GM21619 (cell line): ENCODE measurements at regions not wholly inside any gene's neighbourhood (a gene's known extent, or its start where the extent isn't known, plus 50 kb on each side); places are given as distances from the start of the nearest gene placed in this dataset.
"Not testable (repeated sequence)": the region's sequence is repeated elsewhere in the genome, so short reads cannot be mapped to it uniquely, and the experiment has no call there.

Source experiments
- ATAC-seq: cut with Tn5 transposase; IDR thresholded peaks from one replicate; pipeline ENCODE4 v1.9.1; 2021; ENCODE audit not compliant: unreplicated experiment

DNA sequence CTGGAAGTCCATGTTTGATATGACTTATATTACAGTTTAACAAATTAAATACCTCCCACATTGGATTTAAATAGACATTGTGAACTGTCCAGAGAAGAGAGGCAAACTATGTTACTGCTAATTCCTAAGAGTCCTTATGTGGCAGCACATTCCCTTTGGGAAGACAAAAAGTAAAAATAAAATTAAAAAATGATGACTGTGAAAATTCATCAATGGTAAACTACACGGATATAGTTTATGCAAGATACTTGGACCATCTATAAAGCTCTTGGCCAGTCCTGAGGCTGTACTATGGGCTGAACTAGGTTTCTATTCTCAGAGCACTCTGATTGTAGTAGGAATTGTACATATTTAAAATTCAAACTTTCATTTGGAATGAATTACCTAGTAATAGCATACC is 206.4 kb downstream of the LRRK2 start:
- ATAC-seq = no peak

DNA sequence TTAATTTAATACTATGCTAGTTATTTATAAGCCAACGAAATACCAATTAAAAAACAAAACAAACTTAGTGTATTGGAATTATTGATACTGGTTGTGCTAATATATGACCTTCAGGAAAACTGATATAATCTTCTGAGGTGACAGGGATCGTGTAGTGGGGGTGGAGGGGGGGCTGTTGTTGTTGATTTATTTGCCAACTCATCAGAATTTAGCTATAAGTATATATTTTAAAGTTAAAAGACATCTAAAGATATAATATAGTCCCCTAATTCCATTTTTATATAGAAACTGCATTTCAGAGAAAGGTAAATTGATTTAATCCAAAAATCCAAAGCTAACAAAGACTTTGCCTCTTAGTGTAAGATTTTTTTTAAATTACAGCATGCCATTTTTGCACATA is 210.5 kb downstream of the LRRK2 start:
- no peak for ATAC-seq

DNA sequence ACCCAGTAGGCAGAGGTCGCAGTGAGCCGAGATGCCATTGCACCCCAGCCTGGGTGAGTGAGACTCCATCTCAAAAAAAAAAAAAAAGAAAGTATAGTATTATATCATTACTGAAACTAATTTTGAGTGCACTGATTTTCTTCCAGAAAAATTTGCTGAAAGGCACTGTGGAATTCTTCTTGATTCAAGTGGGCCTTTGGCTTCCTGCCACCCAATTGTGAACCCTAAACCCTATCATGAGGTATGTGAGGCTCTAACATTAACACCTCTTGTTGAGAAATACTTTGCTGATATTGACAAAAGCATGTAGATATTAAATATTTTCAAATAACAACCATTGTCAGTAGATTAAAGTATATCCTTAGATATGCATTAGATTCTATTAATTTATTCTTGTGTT is 211.2 kb downstream of the LRRK2 start:
- no peak for ATAC-seq

DNA sequence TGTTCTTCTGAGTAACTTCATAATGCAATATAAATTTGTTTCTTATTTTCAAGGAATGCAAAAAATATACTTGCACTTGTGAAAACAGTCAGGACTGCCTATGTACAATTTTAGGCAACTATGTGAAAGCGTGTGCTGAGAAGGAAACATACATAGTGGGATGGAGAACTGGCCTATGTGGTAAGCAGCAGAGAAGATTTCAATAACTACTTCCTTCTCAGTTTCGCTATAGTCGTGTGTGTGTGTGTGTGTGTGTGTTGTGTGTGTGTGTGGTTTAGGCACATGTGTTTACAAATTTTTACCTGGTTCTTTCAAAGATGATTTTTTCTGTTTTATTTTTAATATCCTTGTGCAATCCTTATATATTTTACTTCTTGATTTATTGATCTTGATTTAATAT is 211.8 kb downstream of the LRRK2 start:
- no peak for ATAC-seq

- ATAC-seq = no peak
Observed at GRCh38 chr12:40439771-40440492, 215.1 kb downstream of the LRRK2 start.

- no peak for ATAC-seq
Observed at GRCh38 chr12:40444174-40444573, 219.4 kb downstream of the LRRK2 start.

DNA sequence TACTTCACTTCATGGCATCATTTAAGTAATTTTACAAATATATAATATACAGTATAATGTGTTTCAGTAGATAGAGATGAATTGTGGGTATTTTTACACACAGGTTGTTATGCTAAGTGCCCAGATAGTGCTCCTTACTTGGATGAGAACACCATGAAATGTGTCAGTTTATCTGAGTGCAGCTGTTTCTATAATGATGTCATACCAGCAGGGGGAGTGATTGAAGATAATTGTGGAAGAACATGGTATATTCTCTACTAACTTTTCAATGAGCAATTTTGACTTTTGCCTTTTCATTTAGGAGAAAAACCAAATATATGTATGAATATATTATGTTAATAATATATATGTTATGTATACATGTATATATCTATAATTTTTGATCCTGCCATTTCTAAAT is 221.6 kb downstream of the LRRK2 start:
- no peak for ATAC-seq

GRCh38 chr12:40448523-40448922 is 223.7 kb downstream of the LRRK2 start:
- not testable (repeated sequence) for ATAC-seq

GRCh38 chr12:40451661-40452060 is 226.9 kb downstream of the LRRK2 start:
- no peak for ATAC-seq

DNA sequence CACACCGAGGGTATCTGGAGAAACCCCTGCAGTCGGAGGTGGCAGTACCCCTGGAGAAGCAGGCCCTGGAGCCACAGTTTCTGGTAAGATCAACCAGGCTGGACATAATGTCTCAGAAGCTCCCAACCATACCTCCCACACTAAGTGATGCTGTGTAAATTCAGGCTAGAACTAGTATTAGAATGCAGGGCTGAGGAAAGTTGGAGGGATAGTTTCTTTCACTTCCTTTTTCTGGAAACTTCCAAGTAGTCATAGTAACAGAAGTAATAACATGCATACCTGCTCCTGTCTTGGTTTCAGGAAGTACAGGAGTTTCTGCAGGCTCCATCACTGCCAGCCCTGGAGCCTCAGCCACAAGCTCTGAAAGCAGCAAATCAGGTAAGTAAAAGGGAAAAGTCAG is 228.1 kb upstream of the CNTN1 start:
- no peak for ATAC-seq

- ATAC-seq = no peak
Observed at GRCh38 chr12:40469736-40470135, 222.5 kb upstream of the CNTN1 start.

DNA sequence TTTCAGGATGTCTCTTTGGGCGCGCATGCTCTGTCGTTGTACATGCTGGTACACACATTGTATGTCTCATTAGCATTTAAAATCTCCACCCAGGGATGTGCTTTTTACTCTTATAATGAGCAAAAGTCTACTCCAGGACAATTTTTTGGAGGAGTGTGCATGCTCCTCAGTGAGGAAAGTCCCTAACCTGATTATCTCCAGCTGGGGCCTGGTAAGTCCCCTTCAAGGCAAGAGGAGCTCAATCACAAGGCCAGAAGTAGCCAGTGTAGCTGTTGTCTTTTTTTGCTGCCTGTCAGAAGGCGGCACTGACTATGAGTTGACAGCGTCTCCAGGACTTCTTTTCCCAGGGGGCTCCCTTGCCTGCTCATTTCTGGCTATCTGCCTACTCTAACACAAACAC is 218.3 kb upstream of the CNTN1 start:
- ATAC-seq = no peak

DNA sequence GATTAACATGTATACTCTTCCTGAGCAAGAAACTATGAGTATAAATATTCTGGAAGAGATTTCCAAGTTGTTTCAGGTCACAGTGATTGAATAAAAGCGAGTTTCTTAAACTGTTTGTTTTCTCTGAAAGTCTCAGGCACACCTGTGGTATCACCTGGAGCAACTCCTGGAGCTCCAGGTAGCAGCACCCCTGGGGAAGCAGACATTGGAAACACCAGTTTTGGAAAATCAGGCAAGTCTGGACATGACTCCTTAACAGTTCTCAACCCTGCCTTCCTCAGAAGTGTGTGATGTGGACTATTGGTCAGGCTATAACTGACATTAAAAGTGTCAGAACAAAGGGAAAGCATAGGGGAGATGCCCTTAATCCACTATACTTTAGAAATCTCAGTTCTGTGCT is 217.6 kb upstream of the CNTN1 start:
- no peak for ATAC-seq

DNA sequence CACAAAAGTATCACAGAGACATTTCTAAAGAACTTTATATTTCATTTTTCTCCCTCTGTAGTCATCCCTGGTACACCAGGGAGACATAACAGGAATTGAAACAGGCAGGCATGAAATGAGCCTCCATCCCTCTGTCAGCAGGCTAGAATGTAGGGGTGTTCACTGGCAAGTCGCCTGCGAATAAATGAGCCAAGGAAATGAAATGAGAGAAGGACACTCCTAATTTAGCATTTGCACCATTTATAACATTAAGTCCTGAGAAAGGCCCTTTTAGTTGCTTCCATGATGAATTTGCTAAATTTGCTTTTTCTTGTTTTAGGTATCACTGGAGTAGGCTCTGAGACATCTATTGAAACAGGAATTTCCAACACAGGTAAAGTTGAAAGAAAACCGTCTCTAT is 192.4 kb upstream of the CNTN1 start:
- ATAC-seq = no peak

- ATAC-seq = peak; percentile 44
Observed at GRCh38 chr12:40502322-40502721, 189.9 kb upstream of the CNTN1 start.

DNA sequence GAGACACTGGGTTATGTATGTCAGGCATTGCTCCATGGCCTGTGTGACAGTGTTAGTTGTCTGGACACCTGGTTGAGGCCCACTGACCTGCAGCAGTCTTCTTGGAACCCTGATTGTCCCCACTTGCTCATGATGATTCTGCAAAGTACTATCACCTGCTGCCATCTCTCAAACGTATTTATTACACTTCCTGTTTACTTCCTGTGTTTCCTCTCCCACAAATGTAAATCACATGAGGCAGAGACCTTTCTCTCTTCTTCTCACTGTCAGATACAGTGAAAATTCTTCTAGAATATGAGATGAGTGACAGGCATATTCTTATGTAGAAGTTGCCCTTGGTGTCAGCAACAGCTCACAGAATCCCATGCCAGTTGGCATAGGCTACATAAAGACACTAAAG is 186.9 kb upstream of the CNTN1 start:
- no peak for ATAC-seq

DNA sequence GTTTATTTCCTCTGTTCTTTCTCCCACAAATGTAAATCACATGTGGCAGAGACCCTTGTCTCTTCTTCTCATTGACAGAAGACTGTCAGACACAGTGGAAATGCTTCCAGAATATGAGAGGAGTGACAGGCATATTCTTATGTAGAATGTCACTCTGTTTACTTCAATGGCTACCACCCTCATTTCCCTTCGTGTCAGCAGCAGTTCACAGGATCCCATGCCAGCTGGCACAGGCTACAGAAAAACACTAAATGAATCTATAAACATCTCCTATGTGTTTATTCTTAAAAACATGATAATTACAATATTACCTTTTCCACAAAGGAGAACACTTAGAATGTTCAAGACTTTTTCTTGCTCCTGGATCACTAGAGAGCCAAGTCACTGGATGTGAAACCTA is 183.8 kb upstream of the CNTN1 start:
- ATAC-seq = no peak

GRCh38 chr12:40511341-40511740 is 180.9 kb upstream of the CNTN1 start:
- no peak for ATAC-seq

DNA sequence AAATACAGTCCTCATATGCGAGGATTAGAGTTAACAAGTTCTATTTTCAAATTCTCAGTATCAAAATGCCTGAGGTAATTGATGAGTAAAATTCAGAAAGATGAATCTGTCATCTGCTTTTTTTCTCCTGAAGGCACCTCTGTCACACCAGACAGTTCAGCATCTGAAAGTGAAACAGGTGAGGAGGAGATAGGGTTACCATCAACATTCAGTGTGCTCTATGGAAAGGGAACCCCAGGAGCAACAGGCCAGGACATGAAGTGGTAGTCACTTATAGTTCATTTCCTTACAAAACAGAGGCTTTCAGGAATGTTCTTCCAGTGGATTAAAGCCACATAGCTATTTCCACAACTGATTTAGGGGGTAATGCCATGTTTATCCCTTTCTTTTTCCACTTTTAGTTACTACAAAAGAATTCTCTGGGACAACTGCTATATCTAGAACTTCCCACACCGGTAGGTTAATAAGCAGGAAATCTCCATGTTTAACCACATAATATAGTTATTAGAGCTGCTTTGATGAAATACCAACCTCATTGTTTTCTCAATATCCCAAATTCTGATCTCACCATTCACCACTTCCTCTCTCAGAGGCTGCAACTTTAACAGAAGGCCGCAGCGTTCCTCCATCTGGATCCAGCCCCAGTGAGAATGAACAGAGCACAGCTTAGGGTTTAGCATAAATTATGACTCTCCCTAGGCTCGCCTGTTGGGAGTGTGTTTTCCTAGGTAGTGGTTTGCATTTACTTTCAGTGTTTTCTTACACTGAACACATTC is 177.0 kb upstream of the CNTN1 start:
- peak; percentile 71 for ATAC-seq

DNA sequence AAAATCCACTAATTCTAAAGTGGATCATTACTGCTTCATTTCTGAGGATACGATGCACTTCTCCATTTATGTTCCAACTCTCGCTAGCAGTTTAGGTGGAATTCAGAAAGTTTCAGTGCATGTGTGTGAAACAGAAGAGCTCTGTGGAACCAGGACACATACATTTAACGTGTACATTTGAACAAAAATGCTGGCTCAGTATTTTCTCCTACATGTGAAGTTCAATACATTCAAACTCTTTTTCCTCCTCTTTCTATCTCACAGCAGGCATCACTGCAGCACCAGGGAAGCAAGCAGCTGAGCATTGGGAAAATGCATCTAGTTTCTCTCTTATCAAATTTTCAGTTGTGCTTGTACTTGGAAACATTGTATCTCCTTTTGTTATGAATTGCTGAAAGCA is 169.4 kb upstream of the CNTN1 start:
- ATAC-seq = no peak

DNA sequence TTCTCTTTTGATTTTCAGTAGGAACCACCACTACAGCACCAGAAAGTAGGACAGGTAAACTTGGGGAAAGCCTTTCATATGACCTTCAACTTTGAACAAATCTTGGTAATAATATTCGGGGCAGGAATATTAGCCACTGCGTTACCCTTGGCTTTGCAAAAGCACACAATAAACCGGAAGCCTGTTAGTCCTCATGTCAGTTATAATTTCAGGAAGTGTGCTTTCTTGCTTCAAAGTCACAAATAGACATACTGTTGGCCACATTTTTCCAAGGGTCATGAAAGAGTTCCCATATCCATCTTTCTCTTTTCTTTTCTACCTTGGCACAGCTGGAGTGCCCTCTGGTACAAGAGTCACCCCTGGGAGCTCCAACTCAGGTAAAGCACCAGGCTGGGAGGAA is 167.2 kb upstream of the CNTN1 start:
- ATAC-seq = no peak

- no peak for ATAC-seq
Observed at GRCh38 chr12:40534828-40535227, 157.4 kb upstream of the CNTN1 start.

DNA sequence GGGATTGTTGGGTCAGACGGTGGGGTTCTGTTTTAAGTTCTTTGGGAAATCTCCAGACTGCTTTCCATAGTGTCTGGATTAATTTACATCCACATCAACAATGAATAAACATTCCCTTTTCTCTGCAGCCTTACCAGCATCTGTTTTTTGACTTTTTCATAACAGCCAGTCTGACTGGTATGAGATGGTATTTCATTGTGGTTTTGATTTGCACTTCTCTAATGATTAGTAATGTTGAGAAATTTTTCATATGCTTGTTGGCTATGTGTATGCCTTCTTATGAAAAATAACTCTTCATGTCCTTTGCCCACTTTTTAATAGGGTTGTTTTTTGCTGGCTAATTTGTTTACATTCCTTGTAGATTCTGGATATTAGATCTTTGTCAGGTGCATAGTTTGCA is 140.8 kb upstream of the CNTN1 start:
- no peak for ATAC-seq
